ENCODE measurements at regions not wholly inside any gene's neighbourhood (a gene's known extent, or its start where the extent isn't known, plus 50 kb on each side); places are given as distances from the start of the nearest gene placed in this dataset.

DNA sequence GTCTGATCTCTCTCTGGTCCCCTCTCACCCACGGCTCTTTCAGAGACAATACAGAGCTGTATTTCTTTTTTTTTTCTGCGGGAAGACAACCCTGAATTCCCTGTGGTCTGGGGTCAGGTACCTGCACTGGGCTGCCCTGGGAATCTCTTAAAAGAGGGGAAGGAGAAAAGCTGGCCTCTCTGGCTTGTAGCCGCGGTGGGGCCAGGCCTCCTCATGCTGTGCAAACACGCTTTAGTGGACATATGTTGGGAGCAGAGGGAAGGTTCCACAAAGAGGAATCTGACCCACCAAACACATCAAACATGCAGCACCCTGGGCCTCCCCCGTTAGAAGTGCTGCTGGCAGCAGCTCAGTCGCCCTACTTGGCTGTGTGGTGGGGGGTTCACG is 143.7 kb upstream of the ZFHX3 start:
- no peaks in the 10 kb centered on the region for H3K36me3 ChIP-seq (ENCODE audit: control insufficient read depth in 1 of 2, insufficient read depth in 2 of 2, low read length in 2 of 2)
- ChIA-PET POLR2A (no interaction called here), RAD21 (ENCODE audit: low non-redundant PET in 1 of 2, low total read pairs in 2 of 2, uncharacterized antibody in 2 of 2, unreplicated experiment in 2 of 2) (no interaction called here), CTCF (no interaction called here)
- no peaks in the 10 kb centered on the region for H3K9me2 ChIP-seq (ENCODE audit: insufficient read depth)
- ATAC-seq (no peak), DNase-seq (ENCODE audit: low read depth, low spot score) (no peak)
- H3K4me1 ChIP-seq (ENCODE audit: control insufficient read depth in 1 of 2, insufficient read depth in 2 of 2, low read length in 2 of 2), result no peaks in the 10 kb centered on the region
- TF ChIP-seq, protein P1, sequence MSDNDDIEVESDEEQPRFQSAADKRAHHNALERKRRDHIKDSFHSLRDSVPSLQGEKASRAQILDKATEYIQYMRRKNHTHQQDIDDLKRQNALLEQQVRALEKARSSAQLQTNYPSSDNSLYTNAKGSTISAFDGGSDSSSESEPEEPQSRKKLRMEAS (IDR thresholded peaks at IDR 0.05), result no peak
- TF ChIP-seq EZH2 (IDR thresholded peaks at IDR 0.05) (no peak), TCF7L2 (IDR thresholded peaks at IDR 0.05; ENCODE audit: borderline replicate concordance, extremely low read depth, insufficient read depth, insufficient read length) (no peak), YY1 (IDR thresholded peaks at IDR 0.05; ENCODE audit: extremely low read depth, insufficient replicate concordance, low read depth, low read length) (no peak), ZNF274 (IDR thresholded peaks at IDR 0.05; ENCODE audit: low read depth, low read length) (no peak), ZFX (IDR thresholded peaks at IDR 0.05) (no peak), EGR1 (IDR thresholded peaks at IDR 0.05; ENCODE audit: low read depth) (no peak), RAD21 (IDR thresholded peaks at IDR 0.05; ENCODE audit: low read depth) (no peak), POLR2AphosphoS5 (IDR thresholded peaks at IDR 0.05; ENCODE audit: low read depth, low read length) (no peak), FOSL1 (IDR thresholded peaks at IDR 0.05; ENCODE audit: low read depth) (no peak)
- H4K20me1 ChIP-seq (ENCODE audit: insufficient read depth), result no peaks in the 10 kb centered on the region
- no peak overlapping the region for H3K9ac ChIP-seq (ENCODE audit: low read length)
- H2AFZ ChIP-seq (ENCODE audit: low read depth, low read length, poor library complexity, severe bottlenecking), result no peak overlapping the region
- H3K4me2 ChIP-seq (ENCODE audit: low read length), result no peak overlapping the region
- H3K4me3 ChIP-seq (replicated peaks in 1 of 2; ENCODE audit: low read depth in 1 of 2, low read length in 2 of 2), result no peak overlapping the region
- no peak overlapping the region for H3K27ac ChIP-seq (ENCODE audit: low read depth, low read length)
- H3K9me3 ChIP-seq (ENCODE audit: control insufficient read depth in 1 of 2, insufficient read depth in 1 of 2, low read depth in 1 of 2, low read length in 2 of 2), result no peaks in the 10 kb centered on the region
- H3K27me3 ChIP-seq (ENCODE audit: insufficient read depth, low read length), result peaks cover 14% of the 10 kb centered on the region
- no TSS peak for BruUV-seq (replicated peaks)
- intact Hi-C loops (cut with micrococcal nuclease), result no loop called here
- no peaks in the 10 kb centered on the region for H3K79me2 ChIP-seq (ENCODE audit: insufficient read depth, low read length)
